Astrocyte (in vitro differentiated cells and primary cell): ENCODE measurements at regions not wholly inside any gene's neighbourhood (a gene's known extent, or its start where the extent isn't known, plus 50 kb on each side); places are given as distances from the start of the nearest gene placed in this dataset.
A peak's percentile ranks its signal among the peaks of the same experiment; 100 is the strongest.

ENCODE experiments used
- DNase-seq: peaks from one replicate; pipeline ENCODE4 v3.0.0-alpha.2; 2010; ENCODE audit warnings: low read depth
- FAIRE-seq: peaks from 2 replicates; lab custom pipeline; 2011; peaks lifted over from hg19 to GRCh38; lab: Jason Lieb, UNC
- H2AFZ ChIP-seq: 2 replicates; pipeline ENCODE4 v1.6.0; 2012; ENCODE audit warnings: low read depth, low read length, inconsistent platforms
- H3K27ac ChIP-seq: 2 replicates; pipeline ENCODE4 v1.5.1; 2011; ENCODE audit warnings: low read depth, low read length, inconsistent platforms
- H3K27me3 ChIP-seq: 2 replicates; pipeline ENCODE4 v1.6.0; 2011; ENCODE audit warnings: low read length, inconsistent platforms; ENCODE audit not compliant: insufficient read depth
- H3K36me3 ChIP-seq: 2 replicates; pipeline ENCODE4 v1.5.1; 2011; ENCODE audit warnings: low read length, inconsistent platforms; ENCODE audit not compliant: insufficient read depth
- H3K4me1 ChIP-seq: 2 replicates; pipeline ENCODE4 v1.5.1; 2011; ENCODE audit warnings: low read length, inconsistent platforms; ENCODE audit not compliant: insufficient read depth
- H3K4me2 ChIP-seq: 2 replicates; pipeline ENCODE4 v1.6.0; 2012; ENCODE audit warnings: low read length, inconsistent platforms
- H3K4me3 ChIP-seq: 2 replicates; pipeline ENCODE4 v1.5.1; 2011; ENCODE audit warnings: low read depth, mild to moderate bottlenecking, low read length, inconsistent platforms; ENCODE audit not compliant: insufficient read depth
- H3K79me2 ChIP-seq: 2 replicates; pipeline ENCODE4 v1.6.0; 2012; ENCODE audit warnings: mild to moderate bottlenecking, low read length, inconsistent platforms; ENCODE audit not compliant: insufficient read depth
- H3K9ac ChIP-seq: 2 replicates; pipeline ENCODE4 v1.6.0; 2012; ENCODE audit warnings: mild to moderate bottlenecking, low read length, inconsistent platforms
- H3K9me3 ChIP-seq: 2 replicates; pipeline ENCODE4 v1.5.1; 2012; ENCODE audit warnings: low read depth, mild to moderate bottlenecking, low read length, inconsistent platforms; ENCODE audit not compliant: insufficient read depth
- H4K20me1 ChIP-seq: 2 replicates; pipeline ENCODE4 v1.6.0; 2012; ENCODE audit warnings: low read length, inconsistent platforms; ENCODE audit not compliant: insufficient read depth
- H3K27ac Mint-ChIP-seq: one replicate; pipeline ENCODE4 v1.8.0; 2021; ENCODE audit warnings: mild to moderate bottlenecking, mixed read lengths; ENCODE audit not compliant: unreplicated experiment
- H3K27me3 Mint-ChIP-seq: one replicate; pipeline ENCODE4 v1.8.0; 2021; ENCODE audit warnings: low read depth, mixed read lengths; ENCODE audit not compliant: unreplicated experiment
- H3K36me3 Mint-ChIP-seq: one replicate; pipeline ENCODE4 v1.8.0; 2021; ENCODE audit warnings: low read depth, mixed read lengths; ENCODE audit not compliant: unreplicated experiment
- H3K4me1 Mint-ChIP-seq: one replicate; pipeline ENCODE4 v1.8.0; 2021; ENCODE audit warnings: low read depth, mixed read lengths; ENCODE audit not compliant: unreplicated experiment
- H3K4me3 Mint-ChIP-seq: one replicate; pipeline ENCODE4 v1.8.0; 2021; ENCODE audit warnings: mild to moderate bottlenecking, moderate library complexity, mixed read lengths; ENCODE audit not compliant: unreplicated experiment
- H3K9me3 Mint-ChIP-seq: one replicate; pipeline ENCODE4 v1.8.0; 2021; ENCODE audit warnings: mild to moderate bottlenecking, mixed read lengths; ENCODE audit not compliant: unreplicated experiment
- CTCF ChIP-seq: IDR thresholded peaks from 2 replicates; pipeline ENCODE4 v1.5.1; 2011; ENCODE audit warnings: low read depth, mild to moderate bottlenecking, inconsistent platforms, low read length, moderate library complexity; ENCODE audit not compliant: insufficient read depth
- EZH2 ChIP-seq: IDR thresholded peaks from 2 replicates; pipeline ENCODE4 v1.6.1; 2012; ENCODE audit warnings: mild to moderate bottlenecking, low read length, inconsistent platforms; ENCODE audit not compliant: insufficient read depth

- no peak overlapping the region for H3K4me3 ChIP-seq
- no peak overlapping the region for H2AFZ ChIP-seq
- Mint-ChIP-seq H3K4me1 (no peaks in the 10 kb centered on the region), H3K36me3 (no peaks in the 10 kb centered on the region), H3K27ac (no peak overlapping the region), H3K27me3 (no peaks in the 10 kb centered on the region), H3K9me3 (no peaks in the 10 kb centered on the region), H3K4me3 (no peak overlapping the region)
- H3K79me2 ChIP-seq, result no peaks in the 10 kb centered on the region
- no peak overlapping the region for H3K4me2 ChIP-seq
- TF ChIP-seq EZH2 (no peak), CTCF (no peak)
- no peaks in the 10 kb centered on the region for H3K9me3 ChIP-seq
- H3K36me3 ChIP-seq, result no peaks in the 10 kb centered on the region
- FAIRE-seq (no peak), DNase-seq (no peak)
- no peaks in the 10 kb centered on the region for H4K20me1 ChIP-seq
- H3K27me3 ChIP-seq, result no peaks in the 10 kb centered on the region
- no peaks in the 10 kb centered on the region for H3K4me1 ChIP-seq
- no peak overlapping the region for H3K27ac ChIP-seq
- H3K9ac ChIP-seq, result no peak overlapping the region
Observed at GRCh38 chr3:79983118-79983517, 215.3 kb upstream of the ROBO1 start.

GRCh38 chr3:79979990-79980389, 212.2 kb upstream of the ROBO1 start:
- H3K36me3 Mint-ChIP-seq, result no peaks in the 10 kb centered on the region
- no peaks in the 10 kb centered on the region for H4K20me1 ChIP-seq
- no peak overlapping the region for H3K9ac ChIP-seq
- TF ChIP-seq EZH2, result no peak
- peaks cover 7% of the 10 kb centered on the region for H3K4me1 Mint-ChIP-seq
- H3K9me3 Mint-ChIP-seq, result no peaks in the 10 kb centered on the region
- no peak overlapping the region for H3K4me3 Mint-ChIP-seq
- no peak overlapping the region for H2AFZ ChIP-seq
- no peaks in the 10 kb centered on the region for H3K27me3 ChIP-seq
- H3K36me3 ChIP-seq, result no peaks in the 10 kb centered on the region
- H3K9me3 ChIP-seq, result no peaks in the 10 kb centered on the region
- DNase-seq (no peak), FAIRE-seq (no peak)
- no peak overlapping the region for H3K27ac ChIP-seq
- no peaks in the 10 kb centered on the region for H3K4me1 ChIP-seq
- no peaks in the 10 kb centered on the region for H3K27me3 Mint-ChIP-seq
- no peak overlapping the region for H3K4me3 ChIP-seq
- H3K27ac Mint-ChIP-seq, result no peak overlapping the region
- H3K79me2 ChIP-seq, result no peaks in the 10 kb centered on the region
- no peak overlapping the region for H3K4me2 ChIP-seq

DNA sequence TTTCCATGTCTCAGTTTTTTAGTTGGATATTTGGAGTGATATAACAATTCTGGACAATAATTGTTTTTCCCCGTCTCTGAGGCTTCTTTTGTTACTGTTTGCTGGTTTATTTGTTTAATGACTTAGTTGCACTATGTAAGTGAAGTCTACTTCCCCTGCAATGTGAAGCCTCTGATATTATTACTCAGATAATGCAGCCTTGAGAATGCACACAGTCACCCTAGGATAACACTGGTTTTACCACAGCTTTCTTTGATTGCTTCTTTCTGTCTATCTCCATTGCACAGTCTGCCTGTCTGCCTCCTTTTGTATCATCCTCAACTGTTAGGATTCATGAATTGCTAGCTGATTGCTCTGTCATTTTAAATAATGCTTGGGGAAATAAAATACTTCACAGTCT, 208.7 kb upstream of the ROBO1 start:
- Histone ChIP-seq H3K4me1 (peaks cover 5% of the 10 kb centered on the region), H3K27ac (no peak overlapping the region), H3K4me3 (no peak overlapping the region), H4K20me1 (no peaks in the 10 kb centered on the region), H3K27me3 (no peaks in the 10 kb centered on the region), H3K36me3 (no peaks in the 10 kb centered on the region), H2AFZ (no peak overlapping the region), H3K79me2 (no peaks in the 10 kb centered on the region), H3K4me2 (peak overlapping the region; percentile 2), H3K9ac (no peak overlapping the region), H3K9me3 (no peaks in the 10 kb centered on the region)
- TF ChIP-seq CTCF, result no peak
- no peak for TF ChIP-seq EZH2
- Mint-ChIP-seq H3K9me3 (no peaks in the 10 kb centered on the region), H3K27me3 (no peaks in the 10 kb centered on the region), H3K36me3 (no peaks in the 10 kb centered on the region), H3K4me3 (no peak overlapping the region), H3K27ac (no peak overlapping the region), H3K4me1 (peaks cover 11% of the 10 kb centered on the region)
- DNase-seq, result peak; percentile 59
- no peak for FAIRE-seq
